Smooth muscle cell (in vitro differentiated cells): ENCODE measurements at regions not wholly inside any gene's neighbourhood (a gene's known extent, or its start where the extent isn't known, plus 50 kb on each side); places are given as distances from the start of the nearest gene placed in this dataset.

Experiments used
- DNase-seq: peaks from one replicate; lab custom pipeline; 2025; ENCODE audit not compliant: unreplicated experiment; lab: John Stamatoyannopoulos, UW
- H2AFZ ChIP-seq: fragments of 200-600 bp; sonication (generic); 2 replicates; pipeline ENCODE4 v1.6.0; 2016; ENCODE audit warnings: antibody characterized with exemption, low read depth, mild to moderate bottlenecking
- H3F3A ChIP-seq: fragments of 200-600 bp; sonication (generic); 2 replicates; pipeline ENCODE4 v1.6.0; 2017; ENCODE audit warnings: antibody characterized with exemption, low read depth
- H3K27ac ChIP-seq: fragments of 200-600 bp; sonication (generic); 2 replicates; pipeline ENCODE4 v1.5.1; 2016; ENCODE audit warnings: low read depth, mild to moderate bottlenecking
- H3K27me3 ChIP-seq: fragments of 200-600 bp; sonication (generic); 2 replicates; pipeline ENCODE4 v1.6.1; 2016; ENCODE audit warnings: low read depth, mild to moderate bottlenecking
- H3K36me3 ChIP-seq: fragments of 200-600 bp; sonication (generic); 2 replicates; pipeline ENCODE4 v1.5.1; 2016; ENCODE audit warnings: low read depth
- H3K4me1 ChIP-seq: fragments of 200-600 bp; sonication (generic); 2 replicates; pipeline ENCODE4 v1.5.1; 2016; ENCODE audit warnings: low read depth
- H3K4me2 ChIP-seq: fragments of 200-600 bp; sonication (generic); 2 replicates; pipeline ENCODE4 v1.6.0; 2016; ENCODE audit warnings: mild to moderate bottlenecking
- H3K4me3 ChIP-seq: fragments of 200-600 bp; sonication (generic); 2 replicates; pipeline ENCODE4 v1.5.1; 2016; ENCODE audit warnings: mild to moderate bottlenecking
- H3K79me2 ChIP-seq: fragments of 200-600 bp; sonication (generic); 2 replicates; pipeline ENCODE4 v1.6.0; 2016; ENCODE audit warnings: low read depth, mild to moderate bottlenecking
- H3K9ac ChIP-seq: fragments of 200-600 bp; sonication (generic); 2 replicates; pipeline ENCODE4 v1.6.0; 2016; ENCODE audit warnings: low read depth
- H3K9me3 ChIP-seq: fragments of 200-600 bp; sonication (generic); replicated peaks from 2 replicates; pipeline ENCODE4 v1.5.1; 2016; ENCODE audit warnings: low read depth
- H4K20me1 ChIP-seq: fragments of 200-600 bp; sonication (generic); 2 replicates; pipeline ENCODE4 v1.6.0; 2016; ENCODE audit warnings: low read depth
- whole genome bisulfite sequencing: methylation state at CpG from one replicate; pipeline ENCODE4 v1.1.7; 2016; ENCODE audit warnings: low lambda C conversion rate; 5-methylcytosine and 5-hydroxymethylcytosine counted together
- TF ChIP-seq, protein P1 (sequence below): fragments of 200-600 bp; sonication (generic); IDR thresholded peaks from 2 replicates; pipeline ENCODE4 v1.5.1; 2017; ENCODE audit warnings: borderline replicate concordance, mild to moderate bottlenecking, antibody characterized with exemption; ENCODE audit not compliant: insufficient read depth, poor library complexity, severe bottlenecking

DNA sequence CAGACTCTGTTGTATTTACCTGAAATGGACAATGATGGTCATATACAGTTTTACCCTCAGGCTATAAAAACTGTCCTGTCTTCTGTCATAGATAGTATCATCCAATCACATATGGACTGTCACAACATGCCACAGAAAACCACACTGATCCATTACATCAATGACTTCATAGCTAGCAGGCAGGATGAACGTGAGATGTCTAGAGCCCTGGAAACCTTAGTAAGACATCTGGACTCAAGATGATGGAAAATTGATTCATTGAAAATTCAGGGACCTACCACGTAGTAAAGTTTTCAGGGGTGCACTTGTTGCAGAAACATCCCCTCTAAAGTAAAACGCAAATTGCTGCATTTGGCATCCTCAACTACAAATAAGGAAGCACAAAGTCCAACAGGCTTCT is 284.4 kb upstream of the RGMB start:
- no peaks in the 10 kb centered on the region for H3K27me3 ChIP-seq
- no peaks in the 10 kb centered on the region for H4K20me1 ChIP-seq
- no peaks in the 10 kb centered on the region for H3F3A ChIP-seq
- no peak overlapping the region for H3K4me3 ChIP-seq
- no peak overlapping the region for H3K4me2 ChIP-seq
- H3K36me3 ChIP-seq = no peaks in the 10 kb centered on the region
- TF ChIP-seq, protein P1, sequence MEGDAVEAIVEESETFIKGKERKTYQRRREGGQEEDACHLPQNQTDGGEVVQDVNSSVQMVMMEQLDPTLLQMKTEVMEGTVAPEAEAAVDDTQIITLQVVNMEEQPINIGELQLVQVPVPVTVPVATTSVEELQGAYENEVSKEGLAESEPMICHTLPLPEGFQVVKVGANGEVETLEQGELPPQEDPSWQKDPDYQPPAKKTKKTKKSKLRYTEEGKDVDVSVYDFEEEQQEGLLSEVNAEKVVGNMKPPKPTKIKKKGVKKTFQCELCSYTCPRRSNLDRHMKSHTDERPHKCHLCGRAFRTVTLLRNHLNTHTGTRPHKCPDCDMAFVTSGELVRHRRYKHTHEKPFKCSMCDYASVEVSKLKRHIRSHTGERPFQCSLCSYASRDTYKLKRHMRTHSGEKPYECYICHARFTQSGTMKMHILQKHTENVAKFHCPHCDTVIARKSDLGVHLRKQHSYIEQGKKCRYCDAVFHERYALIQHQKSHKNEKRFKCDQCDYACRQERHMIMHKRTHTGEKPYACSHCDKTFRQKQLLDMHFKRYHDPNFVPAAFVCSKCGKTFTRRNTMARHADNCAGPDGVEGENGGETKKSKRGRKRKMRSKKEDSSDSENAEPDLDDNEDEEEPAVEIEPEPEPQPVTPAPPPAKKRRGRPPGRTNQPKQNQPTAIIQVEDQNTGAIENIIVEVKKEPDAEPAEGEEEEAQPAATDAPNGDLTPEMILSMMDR = no peak
- H3K4me1 ChIP-seq = no peaks in the 10 kb centered on the region
- H3K27ac ChIP-seq = no peak overlapping the region
- DNase-seq = no peak
- no peak overlapping the region for H2AFZ ChIP-seq
- H3K79me2 ChIP-seq = no peaks in the 10 kb centered on the region
- no peak overlapping the region for H3K9ac ChIP-seq
- 94% methylated on average over 3 of the region's 3 CpGs for WGBS
- H3K9me3 ChIP-seq = no peaks in the 10 kb centered on the region

GRCh38 chr5:98490348-98490747 is 283.1 kb upstream of the RGMB start:
- H3F3A ChIP-seq = no peaks in the 10 kb centered on the region
- H3K4me1 ChIP-seq = no peaks in the 10 kb centered on the region
- H3K4me2 ChIP-seq = no peak overlapping the region
- no peaks in the 10 kb centered on the region for H3K79me2 ChIP-seq
- no peak for DNase-seq
- no peaks in the 10 kb centered on the region for H3K9me3 ChIP-seq
- 92% methylated on average over 10 of the region's 10 CpGs for WGBS
- no peak overlapping the region for H3K27ac ChIP-seq
- no peaks in the 10 kb centered on the region for H3K36me3 ChIP-seq
- H3K9ac ChIP-seq = no peak overlapping the region
- H4K20me1 ChIP-seq = no peaks in the 10 kb centered on the region
- TF ChIP-seq, protein P1 = no peak
- H2AFZ ChIP-seq = no peak overlapping the region
- H3K4me3 ChIP-seq = no peak overlapping the region
- H3K27me3 ChIP-seq = no peaks in the 10 kb centered on the region

DNA sequence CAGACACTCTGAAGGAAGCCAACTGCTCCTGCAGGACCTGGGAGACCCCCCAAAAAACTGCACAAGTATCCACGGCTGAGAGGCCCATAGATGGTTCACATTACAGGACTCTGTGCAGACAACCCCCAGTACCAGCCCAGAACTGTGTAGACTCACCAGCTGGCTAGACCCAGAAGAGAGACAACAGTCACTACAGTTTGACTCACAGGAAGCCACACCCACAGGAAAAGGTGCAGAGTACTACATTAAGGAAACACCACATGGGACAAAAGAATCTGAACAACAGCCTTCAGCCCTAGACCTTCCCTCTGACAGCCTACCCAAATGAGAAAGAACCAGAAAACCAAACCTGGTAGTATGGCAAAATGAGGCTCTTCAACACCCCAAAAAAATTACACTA is 281.2 kb upstream of the RGMB start:
- no peaks in the 10 kb centered on the region for H4K20me1 ChIP-seq
- TF ChIP-seq, protein P1 = no peak
- no peak for DNase-seq
- no peaks in the 10 kb centered on the region for H3K27me3 ChIP-seq
- H3K27ac ChIP-seq = no peak overlapping the region
- H3K9me3 ChIP-seq = no peaks in the 10 kb centered on the region
- no peak overlapping the region for H3K9ac ChIP-seq
- no peaks in the 10 kb centered on the region for H3K4me1 ChIP-seq
- H2AFZ ChIP-seq = no peak overlapping the region
- H3K79me2 ChIP-seq = no peaks in the 10 kb centered on the region
- WGBS = 100% methylated on average over 1 of the region's 1 CpG
- H3K4me2 ChIP-seq = no peak overlapping the region
- no peaks in the 10 kb centered on the region for H3F3A ChIP-seq
- H3K4me3 ChIP-seq = no peak overlapping the region
- no peaks in the 10 kb centered on the region for H3K36me3 ChIP-seq

DNA sequence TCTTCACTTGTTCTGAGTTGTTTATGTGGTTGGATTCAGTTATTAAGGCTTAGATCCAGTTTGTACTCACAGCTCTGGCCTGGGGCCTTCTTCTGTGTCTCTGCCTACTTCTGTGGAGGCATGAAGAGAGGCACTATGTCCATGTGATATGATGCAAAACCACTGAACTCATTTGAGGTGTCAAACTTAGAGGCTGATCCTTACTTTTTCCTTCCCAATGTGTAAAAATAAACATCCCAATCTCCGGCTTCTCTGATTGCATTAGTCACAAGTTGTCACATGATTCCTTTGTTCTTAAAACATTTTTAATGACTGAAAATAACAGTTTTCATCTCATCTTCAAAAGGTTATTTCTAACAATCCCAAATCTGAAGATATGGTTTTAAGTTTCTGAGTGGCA is 276.0 kb upstream of the RGMB start:
- 50% methylated on average over 1 of the region's 1 CpG for WGBS
- Histone ChIP-seq H3K4me3 (no peak overlapping the region), H3K27me3 (no peaks in the 10 kb centered on the region), H3K4me1 (no peaks in the 10 kb centered on the region), H3K36me3 (no peaks in the 10 kb centered on the region), H3K27ac (no peak overlapping the region), H3K4me2 (no peak overlapping the region), H4K20me1 (no peaks in the 10 kb centered on the region), H3K9ac (no peak overlapping the region), H2AFZ (no peak overlapping the region), H3K9me3 (no peaks in the 10 kb centered on the region), H3F3A (no peaks in the 10 kb centered on the region), H3K79me2 (no peaks in the 10 kb centered on the region)
- TF ChIP-seq, protein P1 = no peak
- DNase-seq = no peak
